ENCODE measurements at regions not wholly inside any gene's neighbourhood (a gene's known extent, or its start where the extent isn't known, plus 50 kb on each side); places are given as distances from the start of the nearest gene placed in this dataset.
"Not testable (repeated sequence)": the region's sequence is repeated elsewhere in the genome, so short reads cannot be mapped to it uniquely, and the experiment has no call there.

- no peak for DNase-seq
Observed at GRCh38 chr1:194755241-194755994, 1569.0 kb upstream of the B3GALT2 start.

GRCh38 chr1:194738843-194739242 is 1552.4 kb upstream of the B3GALT2 start:
- not testable (repeated sequence) for DNase-seq

DNA sequence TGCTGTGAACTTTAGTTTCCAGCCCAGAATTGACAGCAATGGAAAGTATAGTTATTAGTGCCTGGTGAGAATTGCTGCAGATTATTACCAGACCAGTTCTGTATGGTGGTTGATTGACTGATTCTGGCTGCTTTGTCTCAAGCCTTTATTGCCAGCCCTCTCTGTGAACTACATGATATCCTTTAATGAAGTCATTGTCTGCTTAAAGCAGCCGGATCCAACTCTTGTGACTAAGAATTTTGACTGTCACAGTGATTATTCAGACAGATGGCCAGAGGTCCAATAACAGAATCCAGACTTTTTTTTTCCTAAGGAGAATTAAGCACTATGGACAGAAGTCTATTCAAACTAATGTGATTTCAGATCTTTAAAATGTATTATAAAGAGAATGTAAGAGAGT is 1548.6 kb upstream of the B3GALT2 start:
- no peak for DNase-seq

- DNase-seq, result no peak
Observed at GRCh38 chr1:194731025-194731424, 1544.6 kb upstream of the B3GALT2 start.

DNA sequence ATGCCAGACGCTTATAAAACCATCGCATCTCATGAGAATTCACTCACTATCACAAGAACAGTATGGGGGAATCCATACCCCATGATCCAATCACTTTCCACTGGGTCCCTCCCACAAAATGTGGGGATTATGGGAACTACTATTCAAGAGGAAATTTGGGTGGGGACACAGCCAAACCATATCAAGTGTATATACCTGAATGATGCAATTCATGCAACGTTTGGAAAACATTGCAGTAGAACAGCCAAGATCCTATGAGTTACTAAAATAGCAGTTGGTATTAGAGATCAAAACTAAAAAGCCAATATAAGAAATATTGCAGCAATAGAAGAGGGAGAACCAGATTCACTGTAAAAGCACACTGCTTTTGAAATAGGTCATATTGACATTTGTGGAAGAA is 1543.9 kb upstream of the B3GALT2 start:
- no peak for DNase-seq

- no peak for DNase-seq
Observed at GRCh38 chr1:194723067-194723466, 1536.7 kb upstream of the B3GALT2 start.

GRCh38 chr1:194717941-194718340 is 1531.5 kb upstream of the B3GALT2 start:
- no peak for DNase-seq

DNA sequence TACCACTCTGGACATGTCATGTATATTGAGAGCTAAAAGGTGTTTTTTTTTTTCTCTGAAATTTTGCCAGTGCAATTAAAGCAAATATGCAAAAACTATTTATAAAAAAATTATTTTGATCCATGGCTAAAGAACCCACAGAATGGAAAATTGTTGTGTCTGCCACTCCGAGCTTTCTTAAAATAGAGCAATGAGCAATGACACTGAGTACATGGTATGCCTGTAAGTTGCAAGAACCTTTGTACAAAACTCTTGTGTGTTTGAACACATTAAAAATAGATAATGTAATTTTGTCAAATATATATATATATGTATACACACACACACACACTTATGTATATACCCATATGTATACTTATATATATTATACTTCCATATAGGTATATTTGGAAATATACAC is 1530.9 kb upstream of the B3GALT2 start:
- DNase-seq, result no peak

- DNase-seq, result no peak
Observed at GRCh38 chr1:194710671-194711070, 1524.3 kb upstream of the B3GALT2 start.

GRCh38 chr1:194709439-194709838 is 1523.0 kb upstream of the B3GALT2 start:
- DNase-seq, result no peak

DNA sequence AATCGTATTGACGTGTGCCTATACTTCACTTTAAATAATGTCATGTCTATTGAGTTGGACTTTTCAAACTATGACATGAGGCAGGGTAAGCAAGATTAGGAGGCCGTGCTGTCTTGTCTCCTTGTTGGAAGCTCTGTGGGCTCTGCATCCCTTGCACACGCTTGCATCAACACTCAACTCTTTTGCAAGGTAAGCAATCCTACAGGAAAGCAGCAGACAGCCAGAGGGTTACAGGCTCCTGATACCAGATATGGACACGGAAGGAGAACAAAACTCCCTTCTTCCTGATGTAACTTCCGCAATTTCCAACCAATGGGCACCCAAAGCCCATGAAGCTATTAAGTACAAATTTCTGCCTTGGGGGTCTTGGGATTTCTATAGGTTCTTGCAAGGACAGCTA is 1520.7 kb upstream of the B3GALT2 start:
- DNase-seq, result no peak

DNA sequence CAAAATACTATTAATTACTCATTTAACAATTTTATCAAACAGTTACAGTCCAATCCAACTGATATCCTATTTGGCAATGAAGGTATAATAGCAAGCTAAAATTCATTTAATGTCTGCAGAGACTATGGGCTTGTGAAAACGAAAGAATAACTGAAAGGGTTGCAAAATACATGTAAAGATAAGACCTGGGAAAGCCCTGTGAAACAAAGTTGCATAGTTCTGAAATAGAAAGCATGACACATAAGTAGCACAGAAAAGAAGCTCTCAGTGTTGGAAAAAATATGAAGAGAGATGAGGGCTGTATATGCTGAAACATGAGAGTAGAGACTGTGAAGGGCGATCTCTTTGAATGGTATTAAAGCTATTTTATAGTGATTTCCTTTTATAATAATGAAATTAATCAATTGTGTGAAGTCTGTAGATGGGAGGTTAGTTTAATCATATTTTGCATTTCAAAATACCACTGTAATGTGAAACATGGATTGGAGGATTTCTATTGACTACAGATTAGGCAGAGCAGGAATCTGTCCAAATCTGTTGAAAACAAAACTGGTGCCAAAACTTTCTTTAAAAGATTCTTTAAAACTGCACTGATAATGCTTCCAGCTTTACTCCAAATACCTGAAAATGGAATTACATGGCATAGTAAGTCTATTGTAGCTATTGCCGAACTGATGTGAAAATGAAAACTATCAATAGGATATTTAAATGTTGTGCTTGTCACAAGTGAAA is 1518.9 kb upstream of the B3GALT2 start:
- DNase-seq, result no peak

DNA sequence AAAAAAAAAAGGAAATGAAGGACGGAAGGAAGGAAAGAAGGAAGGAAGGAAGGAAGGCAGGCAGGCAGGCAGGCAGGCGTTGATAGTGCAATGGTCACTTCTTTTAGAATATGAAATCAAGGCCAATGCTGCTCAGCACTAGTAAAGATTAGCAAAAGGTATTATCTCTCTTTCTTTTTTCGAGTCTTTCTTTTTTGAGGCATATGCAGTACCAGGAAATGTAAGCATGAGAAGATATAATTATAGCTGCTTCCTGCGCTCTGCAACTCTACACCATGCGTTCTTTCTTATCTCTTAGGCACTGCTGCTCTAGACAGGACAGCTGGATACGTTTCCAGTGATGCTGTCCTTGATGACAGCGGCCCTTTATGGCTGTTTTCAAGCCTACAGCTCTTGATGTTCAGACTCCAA is 1512.5 kb upstream of the B3GALT2 start:
- no peak for DNase-seq

DNA sequence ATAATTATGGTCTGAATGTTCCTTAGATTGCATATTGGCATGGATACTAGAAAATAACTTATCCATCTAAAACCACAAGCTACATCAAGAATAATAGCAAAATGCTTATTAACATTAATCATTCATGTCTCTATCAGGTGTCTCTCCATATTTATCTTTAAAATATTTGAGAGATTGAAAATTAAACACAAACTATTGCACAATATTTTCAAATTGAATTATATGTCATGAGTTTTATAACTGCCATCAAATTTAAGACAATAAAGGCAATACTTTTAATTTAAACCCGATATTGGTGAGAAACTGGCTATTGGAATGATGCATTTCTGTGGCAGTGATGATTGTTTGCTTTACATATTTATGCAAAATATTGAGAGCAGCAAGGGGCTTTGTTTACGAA is 1506.8 kb upstream of the B3GALT2 start:
- DNase-seq, result no peak

DNA sequence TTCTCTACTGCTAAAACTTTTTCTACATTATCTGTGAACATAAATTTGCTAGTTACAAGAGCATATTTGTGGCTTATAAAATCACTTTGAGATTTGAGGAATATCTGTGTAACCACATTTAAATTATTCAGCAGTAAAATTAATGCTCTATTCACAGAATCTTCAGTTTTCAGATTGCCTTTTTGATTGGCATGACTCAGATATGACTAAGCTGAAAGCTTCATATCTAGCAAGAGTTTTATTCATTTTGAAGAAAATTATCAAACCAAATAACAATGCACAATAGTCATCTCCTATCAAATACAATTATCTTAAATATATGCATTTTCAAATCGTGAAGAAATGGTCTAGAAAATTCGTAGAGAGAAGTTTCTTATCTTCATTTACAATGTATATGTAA is 1498.2 kb upstream of the B3GALT2 start:
- DNase-seq, result no peak

GRCh38 chr1:194658090-194658439 is 1471.7 kb upstream of the B3GALT2 start:
- no peak for DNase-seq

DNA sequence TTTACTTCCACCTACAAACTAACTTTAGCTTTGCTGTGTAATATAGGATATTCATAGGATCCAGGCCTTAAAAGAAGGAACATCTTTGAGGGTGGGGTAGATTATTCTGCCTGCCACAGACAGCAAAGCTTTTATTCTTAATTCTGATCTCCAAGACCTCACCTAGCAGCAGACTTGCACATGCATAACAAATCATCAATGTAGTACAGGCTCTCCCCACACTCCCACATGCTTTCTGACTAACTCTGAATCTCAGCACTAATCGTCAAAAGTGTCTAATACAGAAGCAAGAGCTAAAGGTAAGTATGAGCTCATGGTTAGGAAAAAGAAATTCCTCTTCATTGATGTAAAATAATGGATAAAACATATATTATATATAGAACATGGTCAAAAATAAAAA is 1468.5 kb upstream of the B3GALT2 start:
- no peak for DNase-seq

DNA sequence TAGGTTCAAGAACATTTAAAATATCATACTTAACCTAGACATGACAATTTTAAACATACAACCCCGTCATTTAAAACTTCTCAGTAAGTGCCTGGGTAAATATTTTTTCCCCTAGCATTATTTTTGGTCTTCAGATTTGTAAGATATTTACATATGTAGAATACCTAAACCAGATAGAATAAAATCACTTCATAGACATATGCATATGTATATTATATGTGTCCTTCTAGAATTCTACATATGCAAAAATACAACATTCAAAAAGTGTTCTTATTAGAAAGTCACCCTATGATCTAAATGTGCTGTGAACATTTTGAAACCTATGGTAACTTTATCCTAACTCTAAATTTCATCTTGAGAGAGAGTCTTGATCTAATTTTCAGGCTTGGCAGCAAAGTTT is 1467.0 kb upstream of the B3GALT2 start:
- no peak for DNase-seq

DNA sequence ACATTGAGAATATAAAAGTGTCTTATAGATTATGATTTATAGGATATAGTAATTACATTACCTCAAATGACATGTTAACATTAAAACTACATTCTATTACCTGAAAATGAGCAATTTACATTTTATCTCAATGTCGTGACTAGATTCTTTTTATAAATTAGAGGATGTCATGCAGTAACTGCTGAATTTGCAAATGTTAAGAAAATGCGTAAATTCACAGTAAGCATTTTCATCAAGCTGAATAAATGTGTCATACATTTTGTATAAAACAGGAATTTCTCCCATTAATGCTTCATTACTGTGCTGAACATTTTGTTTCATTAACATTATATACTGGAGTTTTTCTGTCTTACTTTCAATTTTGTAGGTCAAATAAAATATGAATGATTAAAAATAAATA is 1460.7 kb upstream of the B3GALT2 start:
- DNase-seq, result no peak

DNA sequence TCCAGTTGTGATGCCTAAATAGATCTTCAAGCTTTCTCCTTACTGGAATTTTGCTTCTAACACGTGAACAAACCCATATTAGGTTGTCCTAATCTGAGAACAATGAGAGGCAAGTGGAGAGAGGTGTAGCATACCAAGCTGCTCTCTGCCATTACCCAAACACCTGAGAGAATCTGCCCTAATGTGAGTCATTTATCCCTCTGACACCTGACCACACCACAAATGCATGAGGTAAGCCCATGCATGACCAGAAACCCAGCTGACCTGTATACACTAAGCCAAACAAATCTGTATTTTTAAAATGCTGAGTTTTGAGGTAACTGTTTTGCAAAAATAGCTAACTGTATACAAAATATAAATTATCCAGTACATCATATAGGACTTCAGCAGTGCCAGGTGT is 1458.1 kb upstream of the B3GALT2 start:
- no peak for DNase-seq

DNA sequence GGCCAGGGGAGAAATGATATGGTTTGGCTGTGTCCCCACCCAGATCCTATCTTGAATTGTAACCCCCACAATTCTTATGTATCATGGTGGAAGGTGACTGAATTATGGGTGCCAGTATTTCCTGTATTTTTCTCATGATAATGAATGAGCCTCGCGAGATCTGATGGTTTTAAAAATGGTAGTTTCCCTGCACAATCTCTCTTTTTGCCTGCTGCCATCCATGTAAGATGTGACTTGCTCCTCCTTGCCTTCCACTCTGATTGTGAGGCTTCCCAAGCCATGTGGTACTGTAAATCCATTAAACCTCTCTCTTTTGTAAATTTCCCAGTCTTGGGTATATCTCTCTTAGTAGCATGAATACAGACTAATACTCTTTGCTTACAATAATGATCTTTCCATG is 1453.9 kb upstream of the B3GALT2 start:
- no peak for DNase-seq

DNA sequence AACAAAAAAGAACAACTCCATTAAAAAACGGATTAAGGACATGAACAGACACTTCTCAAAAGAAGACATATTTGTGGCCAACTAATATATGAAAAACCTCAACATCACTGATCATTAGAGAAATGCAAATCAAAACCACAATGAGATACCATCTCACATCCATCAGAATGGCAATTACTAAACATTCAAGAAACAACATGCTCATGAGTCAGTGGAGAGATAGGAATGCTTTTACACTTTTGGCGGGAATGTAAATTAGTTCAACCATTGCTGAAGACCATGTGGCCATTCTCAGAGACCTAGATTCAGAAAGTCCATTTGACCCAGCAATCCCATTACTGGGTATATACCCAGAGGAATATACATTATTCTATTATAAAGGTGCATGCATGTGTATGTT is 1442.6 kb upstream of the B3GALT2 start:
- DNase-seq, result no peak

DNA sequence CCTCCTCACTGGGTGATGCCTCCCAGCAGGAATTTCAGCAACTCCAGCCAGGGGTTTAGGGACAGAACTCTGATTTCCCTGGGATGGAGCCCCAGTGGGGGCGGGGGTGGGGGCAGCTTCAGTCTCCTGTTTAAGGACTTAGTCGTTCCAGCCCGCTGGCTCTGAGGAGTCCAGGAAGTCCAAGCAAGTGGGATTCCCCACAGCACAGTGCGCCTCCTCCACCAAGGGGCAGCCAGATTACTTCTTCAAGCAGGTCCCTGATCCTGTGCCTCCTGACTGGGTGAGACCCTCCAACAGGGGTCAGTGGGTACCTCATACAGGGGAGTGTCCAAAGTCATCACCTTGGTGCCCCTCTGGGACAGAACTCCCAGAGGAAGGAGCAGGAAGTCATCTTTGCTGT is 1438.4 kb upstream of the B3GALT2 start:
- no peak for DNase-seq

GRCh38 chr1:194618101-194618500 is 1431.7 kb upstream of the B3GALT2 start:
- no peak for DNase-seq

- not testable (repeated sequence) for DNase-seq
Observed at GRCh38 chr1:194617272-194617671, 1430.9 kb upstream of the B3GALT2 start.

Measured in T1000 (cell line).